RWPE1 (cell line): ENCODE measurements at regions not wholly inside any gene's neighbourhood (a gene's known extent, or its start where the extent isn't known, plus 50 kb on each side); places are given as distances from the start of the nearest gene placed in this dataset.

Source experiments
- CTCF ChIA-PET: fragments of 350-600 bp; sonication (Branson Sonifier 250); formaldehyde crosslinking; extraction: SDS; loops from one replicate; lab custom pipeline; 2021; lab: Yijun Ruan, JAX
- POLR2A ChIA-PET: fragments of 400-600 bp; formaldehyde crosslinking; extraction: SDS; loops from one replicate; lab custom pipeline; 2020; ENCODE audit warnings: antibody characterized with exemption; ENCODE audit not compliant: low non-redundant PET; lab: Yijun Ruan, JAX
- DNase-seq: peaks from one replicate; pipeline ENCODE4 v3.0.0; 2012; ENCODE audit warnings: low spot score
- H3K27ac ChIP-seq: fragments of 450-650 bp; 2 replicates; pipeline ENCODE4 v1.5.1; 2017
- TF ChIP-seq, protein P1 (sequence below): fragments of 450-650 bp; conservative IDR thresholded peaks from 2 replicates; pipeline ENCODE4 v1.5.1; 2017; ENCODE audit warnings: low read depth, mild to moderate bottlenecking

- TF ChIP-seq, protein P1, sequence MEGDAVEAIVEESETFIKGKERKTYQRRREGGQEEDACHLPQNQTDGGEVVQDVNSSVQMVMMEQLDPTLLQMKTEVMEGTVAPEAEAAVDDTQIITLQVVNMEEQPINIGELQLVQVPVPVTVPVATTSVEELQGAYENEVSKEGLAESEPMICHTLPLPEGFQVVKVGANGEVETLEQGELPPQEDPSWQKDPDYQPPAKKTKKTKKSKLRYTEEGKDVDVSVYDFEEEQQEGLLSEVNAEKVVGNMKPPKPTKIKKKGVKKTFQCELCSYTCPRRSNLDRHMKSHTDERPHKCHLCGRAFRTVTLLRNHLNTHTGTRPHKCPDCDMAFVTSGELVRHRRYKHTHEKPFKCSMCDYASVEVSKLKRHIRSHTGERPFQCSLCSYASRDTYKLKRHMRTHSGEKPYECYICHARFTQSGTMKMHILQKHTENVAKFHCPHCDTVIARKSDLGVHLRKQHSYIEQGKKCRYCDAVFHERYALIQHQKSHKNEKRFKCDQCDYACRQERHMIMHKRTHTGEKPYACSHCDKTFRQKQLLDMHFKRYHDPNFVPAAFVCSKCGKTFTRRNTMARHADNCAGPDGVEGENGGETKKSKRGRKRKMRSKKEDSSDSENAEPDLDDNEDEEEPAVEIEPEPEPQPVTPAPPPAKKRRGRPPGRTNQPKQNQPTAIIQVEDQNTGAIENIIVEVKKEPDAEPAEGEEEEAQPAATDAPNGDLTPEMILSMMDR = no peak
- H3K27ac ChIP-seq = no peak overlapping the region
- ChIA-PET CTCF (no interaction called here), POLR2A (no interaction called here)
- no peak for DNase-seq
Observed at GRCh38 chr12:70059373-70059772, 183.9 kb upstream of the CNOT2 start.

DNA sequence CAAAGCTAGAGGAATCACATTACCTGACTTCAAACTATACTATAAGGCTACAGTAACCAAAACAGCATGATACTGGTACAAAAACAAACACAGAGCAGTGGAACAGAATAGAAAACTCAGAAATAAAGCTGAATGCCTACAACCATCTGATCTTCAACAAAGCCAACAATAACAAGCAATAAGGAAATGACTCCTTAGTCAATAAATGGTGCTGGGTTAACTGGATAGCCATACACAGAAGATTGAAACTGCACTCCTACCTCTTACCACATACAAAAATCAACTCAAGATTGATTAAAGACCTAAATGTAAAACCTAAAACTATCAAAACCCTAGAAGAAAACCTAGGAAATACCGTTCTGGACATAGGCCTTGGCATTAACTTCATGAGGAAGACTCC, 182.6 kb upstream of the CNOT2 start:
- POLR2A ChIA-PET = no interaction called here
- DNase-seq = no peak
- CTCF ChIA-PET = no interaction called here
- H3K27ac ChIP-seq = no peak overlapping the region
- TF ChIP-seq, protein P1 = no peak

- no peak for DNase-seq
- CTCF ChIA-PET = no interaction called here
- POLR2A ChIA-PET = no interaction called here
Observed at GRCh38 chr12:70068743-70069142, 174.5 kb upstream of the CNOT2 start.

DNA sequence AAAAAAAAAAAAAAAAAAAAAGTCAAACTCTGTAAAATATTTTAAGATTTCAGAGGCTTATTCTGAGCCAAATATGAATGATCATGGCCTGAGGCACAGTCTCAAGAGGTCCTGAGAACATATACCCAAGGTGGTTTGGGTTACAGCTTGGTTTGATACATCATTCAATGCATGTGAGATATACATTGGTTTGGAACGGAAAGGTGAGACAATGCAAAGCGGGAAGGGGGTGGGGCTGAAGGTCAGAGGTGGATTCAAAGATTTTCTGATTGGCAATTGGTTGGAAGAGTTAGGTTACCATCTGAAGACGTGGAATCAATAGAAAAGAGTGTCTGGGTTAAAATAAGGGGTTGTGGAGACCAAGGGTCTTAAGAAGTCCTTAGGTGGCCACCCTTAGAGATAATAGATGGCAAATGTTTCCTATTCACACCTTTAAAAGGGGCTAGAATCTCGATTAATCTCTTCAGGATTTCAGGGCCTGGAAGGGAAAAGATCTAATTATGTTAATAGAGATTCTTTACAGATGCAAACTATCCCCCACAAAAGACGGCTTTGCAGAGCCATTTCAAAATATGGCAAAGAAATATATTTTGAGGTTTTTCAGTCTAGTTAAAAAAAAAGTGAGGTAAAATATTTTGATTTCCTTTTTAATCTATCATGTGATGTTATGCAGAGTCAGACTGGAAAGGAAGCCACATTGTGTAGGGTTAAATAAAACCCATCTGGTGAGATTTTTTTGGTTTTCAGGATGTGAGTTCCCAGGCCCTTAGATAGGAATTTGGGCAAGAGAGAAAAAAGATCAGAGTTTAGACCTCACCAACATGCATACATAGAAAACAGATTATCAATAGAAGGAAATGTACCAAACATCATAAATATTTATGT, 173.8 kb upstream of the CNOT2 start:
- no peak overlapping the region for H3K27ac ChIP-seq
- TF ChIP-seq, protein P1 = no peak
- CTCF ChIA-PET = no interaction called here
- DNase-seq = no peak
- POLR2A ChIA-PET = no interaction called here

More at GRCh38 chr12:70068743-70069142, 174.5 kb upstream of the CNOT2 start:
- TF ChIP-seq, protein P1 = no peak
- H3K27ac ChIP-seq = no peak overlapping the region

DNA sequence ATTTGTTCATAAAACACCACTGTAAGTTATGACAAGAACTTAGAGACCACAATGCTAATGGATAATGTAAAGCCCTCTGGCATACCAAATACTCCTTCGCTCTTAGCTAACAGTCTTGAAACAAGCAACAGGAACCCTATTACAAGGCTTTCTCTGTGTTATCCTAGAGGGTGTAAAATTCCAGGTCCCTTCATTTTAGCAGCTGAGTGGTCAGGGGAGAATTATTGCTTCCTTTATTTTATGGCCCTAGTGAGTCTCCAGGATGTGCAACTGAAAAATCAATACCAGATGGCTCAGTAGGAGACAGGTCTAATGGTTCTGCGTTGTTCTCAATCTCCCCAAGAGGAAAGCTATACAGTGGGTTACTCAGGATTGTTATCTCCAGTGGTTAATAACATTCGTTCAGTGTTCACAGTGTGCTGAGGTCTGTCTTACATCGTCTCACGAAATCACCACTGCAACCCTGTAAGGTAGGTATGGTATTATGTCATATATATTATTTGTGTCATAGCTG, 172.7 kb upstream of the CNOT2 start:
- H3K27ac ChIP-seq = no peak overlapping the region

DNA sequence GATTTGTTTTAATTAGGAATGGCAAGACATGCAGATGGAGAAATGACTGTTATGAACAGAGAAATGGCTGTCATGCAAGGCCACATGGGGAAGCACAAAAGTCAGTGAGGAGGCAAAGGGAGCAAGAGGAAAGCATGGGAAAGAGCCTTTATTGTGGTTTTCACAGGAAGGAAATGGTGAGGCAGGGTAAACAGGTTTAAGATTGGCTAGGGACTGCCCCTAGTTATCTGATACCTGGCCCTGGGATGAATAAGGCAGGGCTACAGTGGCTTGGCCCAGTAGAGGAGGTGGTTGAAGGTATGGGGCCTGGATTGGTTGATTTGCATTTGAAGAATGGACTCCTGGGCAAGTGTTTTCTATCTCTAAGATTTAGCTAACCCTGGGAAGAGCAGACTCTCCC, 168.7 kb upstream of the CNOT2 start:
- POLR2A ChIA-PET = no interaction called here
- TF ChIP-seq, protein P1 = no peak
- H3K27ac ChIP-seq = no peak overlapping the region
- DNase-seq = no peak
- CTCF ChIA-PET = no interaction called here

More for the DNA sequence above, 172.7 kb upstream of the CNOT2 start:
- no peak for DNase-seq
- TF ChIP-seq, protein P1 = no peak
- ChIA-PET POLR2A (no interaction called here), CTCF (no interaction called here)
